HuH-7.5 (cell line): ENCODE measurements at regions not wholly inside any gene's neighbourhood (a gene's known extent, or its start where the extent isn't known, plus 50 kb on each side); places are given as distances from the start of the nearest gene placed in this dataset.
"Not testable (repeated sequence)": the region's sequence is repeated elsewhere in the genome, so short reads cannot be mapped to it uniquely, and the experiment has no call there.

ENCODE experiments used
- DNase-seq: peaks from one replicate; pipeline ENCODE4 v3.0.0; 2011; ENCODE audit warnings: low spot score

DNA sequence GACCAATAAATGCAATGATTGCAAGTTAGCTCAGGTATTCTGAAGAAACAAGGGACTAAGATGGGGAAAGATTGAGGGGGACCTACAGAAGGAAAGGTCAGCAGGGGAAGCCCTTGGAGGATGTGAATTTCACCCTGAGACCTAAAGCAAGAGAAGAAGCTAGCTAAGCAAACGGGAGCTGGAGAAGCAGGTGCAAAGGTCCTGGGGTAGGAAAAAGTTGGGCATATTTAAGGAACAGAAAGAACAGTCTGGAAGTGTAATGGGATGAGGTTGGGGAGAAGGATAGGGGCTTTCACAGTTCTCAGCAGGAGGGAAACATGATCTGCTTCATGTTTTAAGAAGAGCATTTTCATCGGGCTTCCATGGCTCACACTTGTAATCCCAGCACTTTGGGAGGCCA is 89.7 kb upstream of the SLC45A1 start:
- DNase-seq, result no peak

- not testable (repeated sequence) for DNase-seq
Measured at GRCh38 chr1:8227674-8228073, 90.2 kb upstream of the SLC45A1 start.

DNA sequence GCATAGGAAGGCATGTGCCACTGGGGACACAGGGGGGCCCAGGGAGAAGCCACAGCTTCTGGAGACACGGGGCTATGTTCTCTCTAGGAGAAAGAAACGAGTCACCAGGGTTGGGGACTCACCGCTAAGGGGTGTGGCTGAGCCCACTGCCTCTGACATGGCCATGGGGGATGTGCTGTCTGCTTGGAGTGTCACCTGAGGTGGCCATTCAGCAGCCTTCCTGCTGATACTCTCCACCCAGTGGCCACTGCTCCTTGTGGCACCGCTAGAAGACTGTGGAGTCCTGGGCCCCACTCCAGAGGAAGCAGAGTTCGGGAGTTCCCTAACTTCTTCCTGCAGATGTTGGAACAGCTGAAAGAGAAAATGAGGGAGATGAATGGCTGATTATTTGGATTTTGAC is 91.2 kb upstream of the SLC45A1 start:
- DNase-seq, result no peak

DNA sequence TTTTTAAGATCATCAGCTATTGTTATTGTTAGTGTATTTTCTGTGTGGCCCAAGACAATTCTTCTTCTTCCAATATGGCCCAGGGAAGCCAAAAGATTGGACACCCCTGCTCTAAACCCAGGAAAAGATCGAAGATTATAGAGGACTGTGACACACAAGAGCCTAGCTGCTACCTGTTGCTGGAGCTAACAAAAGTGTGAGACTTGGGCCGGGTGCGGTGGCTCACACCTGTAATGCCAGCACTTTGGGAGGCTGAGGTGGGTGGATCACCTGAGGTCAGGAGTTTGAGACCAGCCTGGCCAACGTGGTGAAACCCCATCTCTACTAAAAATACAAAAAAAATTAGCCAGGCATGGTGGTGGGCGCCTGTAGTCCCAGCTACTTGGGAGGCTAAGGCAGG is 91.9 kb upstream of the SLC45A1 start:
- DNase-seq, result not testable (repeated sequence)

DNA sequence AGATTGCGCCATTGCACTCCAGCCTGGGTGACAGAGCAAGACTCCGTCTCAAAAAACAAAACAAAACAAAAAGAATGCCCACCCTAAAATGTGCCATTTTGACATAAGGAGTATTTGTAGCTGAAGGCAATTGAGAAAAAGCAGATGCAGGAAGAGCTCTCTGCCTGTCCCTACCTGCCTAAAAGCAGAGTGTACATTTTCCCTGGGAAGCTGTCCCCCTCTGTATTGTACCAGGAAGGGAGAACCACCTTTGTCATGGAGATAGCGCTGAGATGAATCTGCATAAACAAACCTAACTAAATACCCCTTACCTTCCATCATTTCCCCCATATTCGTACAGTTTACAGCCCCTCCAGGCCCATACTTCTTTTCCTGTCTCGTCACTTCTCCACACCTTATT is 94.4 kb upstream of the SLC45A1 start:
- no peak for DNase-seq

DNA sequence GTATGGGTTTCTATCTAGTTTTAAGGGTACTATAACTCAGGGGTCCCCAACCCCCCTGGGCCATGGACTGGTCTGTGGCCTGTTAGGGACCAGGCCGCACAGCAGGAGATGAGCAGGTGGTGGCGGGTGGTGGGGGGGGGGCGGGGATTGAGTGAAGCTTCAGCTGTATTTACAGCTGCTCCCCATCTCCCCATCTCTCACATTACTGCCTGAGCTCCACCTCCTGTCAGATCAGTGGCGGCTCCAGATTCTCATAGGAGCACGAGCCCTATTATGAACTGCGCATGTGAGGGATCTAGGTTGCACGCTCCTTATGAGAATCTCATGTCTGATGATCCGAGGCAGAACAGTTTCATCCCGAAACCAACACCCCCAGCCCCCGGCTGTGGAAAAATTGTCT is 95.1 kb upstream of the SLC45A1 start:
- no peak for DNase-seq

DNA sequence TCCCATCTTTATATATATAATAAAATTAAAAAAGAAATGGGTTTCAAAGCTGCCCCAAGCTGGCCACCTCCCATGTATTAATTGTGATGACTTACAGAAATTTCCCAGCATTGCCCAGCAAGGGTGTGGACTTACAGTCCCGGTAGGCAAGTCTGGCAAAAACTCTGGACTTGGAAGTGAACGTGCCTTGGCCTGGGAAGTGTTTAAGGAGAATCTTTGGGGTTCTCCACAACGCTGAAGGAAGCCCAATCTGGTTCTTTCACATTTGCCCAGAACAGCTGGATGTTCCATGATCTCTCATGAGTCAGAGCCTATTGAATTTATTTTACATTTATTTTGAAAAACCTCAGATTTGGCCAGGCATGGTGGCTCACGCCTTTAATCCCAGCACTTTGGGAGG is 98.4 kb upstream of the SLC45A1 start:
- DNase-seq, result no peak

DNA sequence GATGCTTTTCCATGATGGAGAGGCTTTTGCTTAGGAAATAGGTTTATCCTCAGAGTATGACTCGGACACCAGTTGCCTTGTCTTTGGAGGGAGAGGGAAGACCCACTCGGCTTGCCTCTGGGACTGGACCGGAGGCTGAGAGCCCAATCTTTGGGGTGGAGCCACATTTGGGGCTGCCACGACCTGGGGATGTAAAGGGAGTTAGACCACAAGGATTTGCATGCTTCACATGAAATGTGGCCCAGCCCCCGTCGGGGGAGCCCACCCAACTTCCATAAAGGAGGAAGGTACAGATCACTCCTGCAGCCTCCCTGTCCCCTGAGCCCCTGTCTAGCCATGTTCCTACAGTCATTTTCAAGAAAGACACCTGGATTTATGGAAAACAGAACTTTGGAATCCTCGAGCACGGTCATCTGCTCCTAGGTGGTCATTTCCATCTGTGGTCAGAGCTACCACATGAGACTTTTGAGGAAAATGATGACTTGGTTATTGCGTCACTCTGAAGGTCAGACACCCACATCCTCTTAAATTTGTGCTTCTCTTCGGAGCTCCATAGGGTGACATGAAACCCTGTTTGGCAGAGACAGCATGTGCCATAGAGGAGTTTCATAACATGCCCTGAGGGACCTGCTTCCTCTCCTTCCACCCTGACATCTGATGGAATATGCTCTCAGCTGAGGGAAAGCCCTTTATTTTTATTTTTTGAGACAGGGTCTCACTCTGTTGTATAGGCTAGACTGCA is 99.4 kb upstream of the SLC45A1 start:
- DNase-seq, result no peak

DNA sequence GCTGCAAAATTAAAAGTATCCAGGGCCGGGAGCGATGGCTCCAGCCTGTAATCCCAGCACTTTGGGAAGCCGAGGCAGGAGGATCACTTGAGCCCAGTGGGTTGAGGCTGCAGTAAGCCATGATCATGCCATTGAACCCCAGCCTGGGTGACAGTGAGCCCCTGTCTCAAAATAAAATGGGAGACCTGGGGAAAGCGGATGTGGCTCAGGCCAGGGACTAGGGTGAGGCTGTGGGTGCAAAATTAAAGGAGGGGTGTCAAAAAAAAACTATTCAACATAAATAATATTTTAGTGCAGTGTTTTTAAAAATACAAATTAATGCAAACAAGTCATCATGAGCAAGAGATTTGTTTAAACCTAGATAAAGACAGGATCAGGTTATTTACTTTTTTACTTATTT is 100.1 kb upstream of the SLC45A1 start:
- no peak for DNase-seq

GRCh38 chr1:8217011-8217711 is 100.8 kb upstream of the SLC45A1 start:
- DNase-seq, result no peak

DNA sequence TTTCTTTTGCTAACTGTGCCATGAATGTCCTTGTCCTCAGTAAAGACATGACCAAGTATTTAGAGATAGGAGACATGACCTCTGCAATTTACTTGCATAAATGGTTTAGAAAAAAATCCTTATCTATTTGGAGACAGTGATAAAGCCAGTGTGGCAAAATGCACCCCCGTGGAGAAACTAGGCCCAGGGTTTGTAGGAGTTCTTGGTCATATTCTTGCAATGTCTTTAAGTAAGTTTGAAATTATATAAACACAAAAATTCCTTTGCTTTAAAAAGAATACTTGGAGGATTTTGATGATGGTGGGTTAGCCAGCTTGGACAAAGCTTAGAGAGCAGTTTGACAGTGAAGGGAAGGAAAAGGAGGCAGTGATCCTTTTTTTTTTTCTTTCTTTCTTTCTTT is 101.9 kb upstream of the SLC45A1 start:
- no peak for DNase-seq

DNA sequence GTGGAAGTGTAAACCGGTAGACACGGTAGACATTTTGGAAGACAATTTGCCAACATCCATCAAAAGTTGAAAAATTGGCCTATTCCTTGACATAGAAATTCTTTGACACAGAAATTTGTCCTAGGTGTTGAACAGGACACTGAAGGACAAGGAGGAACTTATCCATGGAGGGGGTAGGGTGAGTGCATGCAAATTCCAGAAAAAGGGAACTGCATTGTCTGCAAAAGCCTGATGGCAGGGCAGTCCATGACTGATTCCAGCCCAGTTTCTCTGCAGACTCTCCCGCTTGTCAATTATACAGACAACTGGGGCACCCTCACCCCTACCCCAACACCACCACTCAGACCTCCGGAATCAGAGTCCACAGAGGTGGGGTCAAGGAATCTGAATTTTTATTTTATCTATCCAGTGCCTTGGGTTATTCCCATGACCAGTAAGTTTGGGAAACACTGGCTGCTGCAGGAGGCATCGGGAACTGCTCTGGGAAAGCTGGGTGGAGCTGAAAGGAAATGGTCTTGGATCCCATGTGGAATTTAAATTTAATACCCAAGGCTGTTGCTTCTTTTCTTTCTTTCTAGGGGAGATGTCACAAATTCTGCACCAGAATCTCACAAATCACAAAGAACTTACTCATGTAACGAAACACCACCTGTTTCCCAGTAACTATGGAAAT is 103.3 kb upstream of the SLC45A1 start:
- no peak for DNase-seq

DNA sequence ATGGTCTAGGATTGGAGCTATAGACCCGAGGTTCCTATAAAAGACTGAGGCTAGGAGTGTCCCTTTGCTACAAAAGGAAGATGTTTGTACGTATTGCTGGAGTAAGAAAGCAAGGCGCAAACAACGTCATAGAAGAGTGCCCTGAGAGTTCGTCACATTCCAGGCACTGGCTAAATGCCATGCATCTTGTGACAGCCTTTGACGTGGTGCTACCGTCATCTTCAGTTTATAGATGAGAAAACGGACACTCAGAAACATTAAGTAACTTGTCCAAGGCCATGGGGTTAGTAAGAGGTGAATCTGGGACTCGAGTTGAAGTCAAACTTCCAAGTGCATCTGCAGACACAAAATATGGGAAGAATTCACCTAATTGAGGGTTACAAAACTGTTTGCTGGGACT is 104.2 kb upstream of the SLC45A1 start:
- DNase-seq, result no peak

- no peak for DNase-seq
Measured at GRCh38 chr1:8213136-8213535, 104.8 kb upstream of the SLC45A1 start.

DNA sequence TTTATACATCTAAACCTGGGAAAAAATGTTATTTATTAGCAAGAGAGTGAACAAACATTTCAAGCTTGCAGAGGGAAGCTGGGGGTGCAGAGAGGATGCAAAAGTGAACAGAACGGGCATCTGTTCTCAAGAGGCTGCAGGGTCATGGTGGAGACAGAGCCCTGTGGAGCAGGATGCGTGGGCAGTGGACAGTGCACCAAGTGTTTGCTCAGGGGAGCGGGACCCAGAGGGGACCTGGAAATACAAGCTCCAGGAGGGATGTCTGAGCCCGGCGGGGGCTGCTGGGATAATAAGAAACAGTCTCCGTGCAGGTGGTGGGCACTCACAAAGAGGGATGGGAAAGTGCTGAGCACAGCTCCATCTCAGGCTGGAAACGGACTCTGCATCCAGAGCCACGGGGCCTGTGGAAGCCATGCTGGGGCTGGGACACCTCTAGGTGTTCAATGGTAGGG is 105.3 kb upstream of the SLC45A1 start:
- no peak for DNase-seq

GRCh38 chr1:8211883-8212579 is 105.9 kb upstream of the SLC45A1 start:
- DNase-seq, result peak; percentile 36

- DNase-seq, result no peak
Measured at GRCh38 chr1:8211251-8211882, 106.5 kb upstream of the SLC45A1 start.

DNA sequence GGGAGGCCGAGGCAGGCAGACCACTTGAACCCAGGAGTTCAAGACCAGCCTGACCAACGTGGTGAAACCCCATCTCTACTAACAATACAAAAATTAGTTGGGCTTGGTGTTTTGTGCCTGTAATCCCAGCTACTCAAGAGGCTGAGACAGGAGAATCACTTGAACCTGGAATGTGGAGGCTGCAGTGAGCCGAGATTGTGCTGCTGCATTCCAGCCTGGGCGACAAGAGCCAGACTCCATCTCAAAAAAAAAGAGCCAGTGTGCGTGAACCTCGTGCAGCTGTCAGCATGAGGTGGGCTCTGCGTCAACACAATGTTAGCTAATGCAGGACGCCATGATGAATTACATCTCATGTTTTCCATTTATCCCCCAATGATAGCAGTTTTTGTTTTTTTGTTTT is 110.7 kb upstream of the SLC45A1 start:
- DNase-seq, result no peak

GRCh38 chr1:8206391-8206790 is 111.5 kb upstream of the SLC45A1 start:
- DNase-seq, result no peak

GRCh38 chr1:8205771-8206170 is 112.1 kb upstream of the SLC45A1 start:
- DNase-seq, result no peak

DNA sequence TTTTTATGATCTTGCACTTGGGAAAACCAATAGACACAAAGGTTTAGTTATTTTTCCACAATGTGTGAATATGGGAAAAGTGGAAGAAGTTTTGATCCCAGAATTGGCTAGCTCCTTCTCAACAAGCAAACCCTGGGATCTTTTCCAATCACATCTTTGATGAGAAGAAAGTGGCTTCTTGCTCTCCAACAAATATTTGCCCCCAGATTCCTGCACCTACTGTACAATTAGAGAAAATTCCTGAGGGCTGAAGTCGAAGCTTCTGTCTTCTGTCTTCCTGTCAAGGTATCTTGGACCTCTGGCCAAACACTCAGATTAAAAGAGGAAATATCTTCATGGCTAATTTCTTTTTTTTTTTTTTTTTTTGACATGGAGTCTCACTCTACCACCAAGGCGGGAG is 113.1 kb upstream of the SLC45A1 start:
- DNase-seq, result no peak

GRCh38 chr1:8203551-8203950 is 114.4 kb upstream of the SLC45A1 start:
- no peak for DNase-seq
